Suprapubic skin (tissue), 3 donors: ENCODE measurements at regions not wholly inside any gene's neighbourhood (a gene's known extent, or its start where the extent isn't known, plus 50 kb on each side); places are given as distances from the start of the nearest gene placed in this dataset.

Source experiments
- POLR2A ChIP-seq, 2 donors: fragments of 450-650 bp; IDR thresholded peaks; one replicate each; pipeline ENCODE4 v1.6.1; 2017; ENCODE audit warnings: antibody characterized with exemption in 2 of 2, mild to moderate bottlenecking in 2 of 2, moderate library complexity in 2 of 2
- TF ChIP-seq, protein P1 (sequence below), 2 donors: fragments of 200-600 bp in 1 of 2; fragments of 450-650 bp in 1 of 2; sonication (generic) in 1 of 2; IDR thresholded peaks; one replicate each; pipeline ENCODE4 v1.5.1; 2016 to 2019; ENCODE audit warnings: antibody characterized with exemption in 2 of 2, mild to moderate bottlenecking in 1 of 2, moderate library complexity in 1 of 2

DNA sequence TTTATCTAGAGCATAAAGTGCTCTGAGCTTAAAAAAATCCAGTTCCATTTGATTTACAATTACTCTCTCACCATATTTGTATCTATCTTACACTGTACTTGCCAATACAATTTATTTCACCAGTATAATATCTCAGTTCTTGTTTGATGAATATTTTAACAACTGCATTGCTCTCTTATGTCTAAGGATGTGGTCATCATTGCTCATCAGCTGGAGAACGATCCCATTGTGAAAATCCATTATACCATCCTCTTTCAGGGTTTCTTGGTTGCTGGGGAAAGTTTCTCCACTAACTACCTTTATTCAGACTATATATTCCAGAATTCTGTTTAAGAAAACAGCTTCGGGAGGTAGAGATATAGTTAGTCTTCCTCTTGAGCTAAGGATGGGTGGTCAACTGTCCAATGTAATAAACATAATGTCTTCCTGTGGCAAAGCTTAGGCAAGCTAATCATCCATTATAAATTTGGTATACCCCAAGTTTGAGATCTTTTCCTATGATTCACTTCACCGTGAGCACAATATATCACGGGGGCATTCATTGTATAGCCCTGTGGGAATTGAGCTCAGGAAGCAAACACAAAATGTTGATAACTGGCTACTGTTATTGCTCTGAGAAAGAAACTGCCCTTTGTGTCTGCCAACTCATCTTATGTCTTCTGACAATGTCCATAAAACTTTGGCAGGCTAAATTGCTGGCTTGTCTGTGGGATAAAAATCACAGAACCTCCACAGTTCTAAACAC, 2361.9 kb downstream of the ARAP2 start:
- TF ChIP-seq POLR2A (IDR thresholded peaks at IDR 0.05): no peak
- TF ChIP-seq, protein P1, sequence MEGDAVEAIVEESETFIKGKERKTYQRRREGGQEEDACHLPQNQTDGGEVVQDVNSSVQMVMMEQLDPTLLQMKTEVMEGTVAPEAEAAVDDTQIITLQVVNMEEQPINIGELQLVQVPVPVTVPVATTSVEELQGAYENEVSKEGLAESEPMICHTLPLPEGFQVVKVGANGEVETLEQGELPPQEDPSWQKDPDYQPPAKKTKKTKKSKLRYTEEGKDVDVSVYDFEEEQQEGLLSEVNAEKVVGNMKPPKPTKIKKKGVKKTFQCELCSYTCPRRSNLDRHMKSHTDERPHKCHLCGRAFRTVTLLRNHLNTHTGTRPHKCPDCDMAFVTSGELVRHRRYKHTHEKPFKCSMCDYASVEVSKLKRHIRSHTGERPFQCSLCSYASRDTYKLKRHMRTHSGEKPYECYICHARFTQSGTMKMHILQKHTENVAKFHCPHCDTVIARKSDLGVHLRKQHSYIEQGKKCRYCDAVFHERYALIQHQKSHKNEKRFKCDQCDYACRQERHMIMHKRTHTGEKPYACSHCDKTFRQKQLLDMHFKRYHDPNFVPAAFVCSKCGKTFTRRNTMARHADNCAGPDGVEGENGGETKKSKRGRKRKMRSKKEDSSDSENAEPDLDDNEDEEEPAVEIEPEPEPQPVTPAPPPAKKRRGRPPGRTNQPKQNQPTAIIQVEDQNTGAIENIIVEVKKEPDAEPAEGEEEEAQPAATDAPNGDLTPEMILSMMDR (IDR thresholded peaks at IDR 0.05): no peak
